Cardiac fibroblast (primary cell): ENCODE measurements at regions not wholly inside any gene's neighbourhood (a gene's known extent, or its start where the extent isn't known, plus 50 kb on each side); places are given as distances from the start of the nearest gene placed in this dataset.

Experiments used
- DNase-seq, 2 donors: peaks; one replicate each; pipeline versions ENCODE4 v3.0.0 to v3.0.0-alpha.2; 2010; ENCODE audit warnings: low read depth in 2 of 2
- H3K4me3 ChIP-seq, 2 donors: replicated peaks in 1 of 2; 1 replicate in 1 of 2; 2 replicates in 1 of 2; pipeline ENCODE4 v1.5.1; 2011; ENCODE audit warnings: low read depth in 2 of 2, low read length in 2 of 2, mild to moderate bottlenecking in 2 of 2, moderate library complexity in 1 of 2
- CTCF ChIP-seq: IDR thresholded peaks from one replicate; pipeline ENCODE4 v1.5.1; 2011; ENCODE audit warnings: low read depth, mild to moderate bottlenecking, low read length, inconsistent platforms

- no peak overlapping the region for H3K4me3 ChIP-seq
- DNase-seq = no peak
- no peak for TF ChIP-seq CTCF
Observed at GRCh38 chr5:73358366-73358765, 90.2 kb downstream of the FOXD1 start.

GRCh38 chr5:73357576-73357975 lies 91.0 kb downstream of the FOXD1 start:
- H3K4me3 ChIP-seq = no peak overlapping the region
- no peak for TF ChIP-seq CTCF
- no peak for DNase-seq

- no peak for DNase-seq
- H3K4me3 ChIP-seq = no peak overlapping the region
- TF ChIP-seq CTCF = no peak
Observed at GRCh38 chr5:73355108-73355507, 93.5 kb downstream of the FOXD1 start.

GRCh38 chr5:73354406-73354805 lies 94.2 kb downstream of the FOXD1 start:
- no peak for DNase-seq
- H3K4me3 ChIP-seq = no peak overlapping the region
- TF ChIP-seq CTCF = no peak

- no peak for TF ChIP-seq CTCF
- DNase-seq = no peak
- no peak overlapping the region for H3K4me3 ChIP-seq
Observed at GRCh38 chr5:73352649-73353230, 95.8 kb downstream of the FOXD1 start.

GRCh38 chr5:73352243-73352642 lies 96.3 kb downstream of the FOXD1 start:
- no peak overlapping the region for H3K4me3 ChIP-seq
- TF ChIP-seq CTCF = no peak
- no peak for DNase-seq

GRCh38 chr5:73351593-73351992 lies 97.0 kb downstream of the FOXD1 start:
- no peak overlapping the region for H3K4me3 ChIP-seq
- DNase-seq = no peak
- no peak for TF ChIP-seq CTCF
